GM12874 (cell line): ENCODE measurements at regions not wholly inside any gene's neighbourhood (a gene's known extent, or its start where the extent isn't known, plus 50 kb on each side); places are given as distances from the start of the nearest gene placed in this dataset.

Source experiments
- TF ChIP-seq, protein P1 (sequence below): IDR thresholded peaks from 2 replicates; pipeline ENCODE4 v1.5.1; 2011; ENCODE audit warnings: low read depth, mild to moderate bottlenecking, control low read depth, low read length, moderate library complexity; ENCODE audit not compliant: insufficient read depth

DNA sequence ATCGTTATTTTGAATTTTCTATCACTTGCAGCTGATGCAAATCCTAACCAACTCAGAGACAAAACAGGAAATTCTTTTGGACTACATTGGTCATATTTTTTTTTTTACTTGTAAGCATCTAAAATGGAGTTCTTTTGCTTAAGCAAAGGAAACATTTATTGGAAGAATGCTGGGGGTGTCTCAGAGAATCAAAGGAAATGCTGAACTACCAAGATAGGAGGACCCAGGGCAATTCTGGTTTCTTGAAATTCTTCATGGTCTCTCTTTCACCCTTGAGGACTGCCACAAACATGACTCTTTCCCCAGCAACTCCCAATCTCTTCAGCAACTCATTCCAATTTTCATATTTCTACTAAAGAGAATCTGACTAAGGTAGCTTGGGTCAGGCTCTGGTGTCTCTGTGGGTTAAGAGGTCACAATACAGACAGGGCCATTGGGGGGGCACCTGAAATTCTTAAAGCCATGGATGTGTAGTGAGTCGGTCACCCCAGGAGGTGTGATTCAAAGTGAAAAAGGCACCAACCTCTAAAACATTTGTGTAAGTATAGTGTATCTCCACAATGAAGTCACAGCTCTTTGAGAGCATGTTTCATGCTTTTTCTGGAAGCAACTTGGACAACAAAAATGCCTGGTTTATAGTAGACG lies 171.1 kb upstream of the FGGY start:
- TF ChIP-seq, protein P1, sequence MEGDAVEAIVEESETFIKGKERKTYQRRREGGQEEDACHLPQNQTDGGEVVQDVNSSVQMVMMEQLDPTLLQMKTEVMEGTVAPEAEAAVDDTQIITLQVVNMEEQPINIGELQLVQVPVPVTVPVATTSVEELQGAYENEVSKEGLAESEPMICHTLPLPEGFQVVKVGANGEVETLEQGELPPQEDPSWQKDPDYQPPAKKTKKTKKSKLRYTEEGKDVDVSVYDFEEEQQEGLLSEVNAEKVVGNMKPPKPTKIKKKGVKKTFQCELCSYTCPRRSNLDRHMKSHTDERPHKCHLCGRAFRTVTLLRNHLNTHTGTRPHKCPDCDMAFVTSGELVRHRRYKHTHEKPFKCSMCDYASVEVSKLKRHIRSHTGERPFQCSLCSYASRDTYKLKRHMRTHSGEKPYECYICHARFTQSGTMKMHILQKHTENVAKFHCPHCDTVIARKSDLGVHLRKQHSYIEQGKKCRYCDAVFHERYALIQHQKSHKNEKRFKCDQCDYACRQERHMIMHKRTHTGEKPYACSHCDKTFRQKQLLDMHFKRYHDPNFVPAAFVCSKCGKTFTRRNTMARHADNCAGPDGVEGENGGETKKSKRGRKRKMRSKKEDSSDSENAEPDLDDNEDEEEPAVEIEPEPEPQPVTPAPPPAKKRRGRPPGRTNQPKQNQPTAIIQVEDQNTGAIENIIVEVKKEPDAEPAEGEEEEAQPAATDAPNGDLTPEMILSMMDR = no peak

DNA sequence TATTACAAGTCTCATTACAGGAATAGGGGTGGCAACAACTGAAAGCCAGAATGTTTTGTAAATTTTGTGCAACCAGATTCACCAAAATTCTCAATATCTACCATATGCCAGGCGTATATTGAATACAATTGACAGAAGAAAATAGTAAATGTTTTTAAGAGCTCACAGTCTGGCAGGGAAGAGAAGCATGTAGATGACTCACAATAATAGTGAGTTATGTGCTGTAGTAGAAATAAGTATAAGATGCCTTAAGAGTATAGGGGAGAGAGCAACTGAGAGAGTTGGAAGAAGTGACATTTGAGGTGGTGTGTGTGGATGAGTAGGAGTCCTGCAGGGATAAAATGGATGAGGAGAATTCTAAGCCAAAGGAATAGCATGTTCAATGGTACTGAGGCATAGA lies 170.5 kb upstream of the FGGY start:
- TF ChIP-seq, protein P1 = no peak

DNA sequence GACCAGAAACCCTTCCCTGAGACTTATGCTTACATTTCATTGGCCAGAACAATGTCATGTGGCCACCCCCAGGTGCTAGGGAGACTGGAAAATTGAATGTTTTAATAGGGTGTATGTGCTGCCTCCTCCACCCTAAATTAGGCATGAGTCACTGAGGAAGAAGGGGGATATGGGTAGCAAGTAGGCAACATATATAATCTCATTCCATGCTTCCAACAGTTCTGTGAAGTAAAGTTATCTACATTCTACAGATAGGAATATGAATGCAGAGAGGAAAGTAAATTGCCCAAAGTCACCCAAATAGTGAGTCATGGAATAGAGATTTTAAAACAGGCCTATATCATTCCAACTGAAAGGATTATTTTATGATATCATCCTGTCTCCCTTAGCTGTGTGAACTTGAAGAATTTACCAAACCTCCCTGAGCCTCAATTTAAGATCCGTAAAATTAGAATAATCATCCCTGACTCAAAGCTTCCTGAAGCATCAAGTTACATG lies 168.6 kb upstream of the FGGY start:
- TF ChIP-seq, protein P1 = no peak

DNA sequence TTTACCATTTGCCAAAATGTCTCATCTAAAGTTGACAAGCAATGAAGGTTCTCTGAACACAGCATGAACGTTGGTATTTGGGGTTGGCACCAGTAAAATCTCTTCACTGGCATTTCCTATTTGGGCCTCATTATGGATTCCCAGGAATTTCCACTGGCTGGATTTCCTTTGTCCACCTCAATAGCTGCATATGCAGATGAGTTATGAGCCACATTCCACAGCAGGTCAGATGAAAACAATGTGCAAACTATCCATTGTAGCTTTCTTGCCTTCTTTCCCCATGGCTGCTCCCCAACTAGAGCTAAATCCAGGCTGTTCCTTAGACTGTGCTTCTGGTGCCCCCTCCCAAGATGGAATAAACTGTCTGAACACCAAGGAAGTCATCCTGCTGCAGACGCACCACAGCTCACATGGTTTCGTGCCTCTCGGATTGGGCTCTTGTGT lies 168.1 kb upstream of the FGGY start:
- TF ChIP-seq, protein P1 = no peak

DNA sequence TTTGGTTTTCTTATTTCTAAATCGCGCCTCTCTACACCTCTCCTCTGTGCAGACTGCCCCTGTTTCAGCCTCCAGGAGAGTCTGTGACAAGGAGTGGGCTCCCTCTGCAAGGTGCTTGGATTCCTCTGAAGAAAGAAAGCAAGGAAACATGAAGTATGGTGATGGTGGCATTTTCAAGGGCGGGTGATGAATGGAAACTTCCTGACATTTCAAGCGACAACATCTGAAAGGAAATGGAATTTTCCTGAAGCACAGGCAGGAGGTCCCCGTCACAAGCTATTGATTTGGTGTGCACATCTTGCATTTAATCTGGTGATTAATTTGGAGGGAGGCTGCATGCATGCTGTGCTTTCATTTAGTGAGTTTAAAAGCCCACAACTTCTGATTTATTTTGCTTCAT lies 164.6 kb upstream of the FGGY start:
- TF ChIP-seq, protein P1 = no peak

DNA sequence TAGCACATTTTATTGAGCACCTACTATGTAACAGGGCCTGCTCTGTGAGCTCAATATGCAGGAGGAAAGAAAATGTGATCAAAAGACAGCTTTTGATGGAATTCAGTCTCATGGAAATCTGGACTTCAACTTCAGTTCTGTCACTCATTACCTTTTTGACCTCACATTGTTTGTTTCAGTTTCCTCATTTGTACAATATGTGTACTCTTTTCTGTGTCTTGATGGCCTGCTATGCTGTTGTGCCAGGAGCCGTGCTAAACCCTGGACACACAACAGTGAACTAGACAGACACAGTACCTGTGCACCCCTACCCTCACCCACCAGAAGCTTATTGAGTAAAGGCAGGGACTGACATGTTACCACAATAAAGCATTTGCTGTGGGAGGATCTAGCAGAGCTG lies 162.9 kb upstream of the FGGY start:
- TF ChIP-seq, protein P1 = no peak

DNA sequence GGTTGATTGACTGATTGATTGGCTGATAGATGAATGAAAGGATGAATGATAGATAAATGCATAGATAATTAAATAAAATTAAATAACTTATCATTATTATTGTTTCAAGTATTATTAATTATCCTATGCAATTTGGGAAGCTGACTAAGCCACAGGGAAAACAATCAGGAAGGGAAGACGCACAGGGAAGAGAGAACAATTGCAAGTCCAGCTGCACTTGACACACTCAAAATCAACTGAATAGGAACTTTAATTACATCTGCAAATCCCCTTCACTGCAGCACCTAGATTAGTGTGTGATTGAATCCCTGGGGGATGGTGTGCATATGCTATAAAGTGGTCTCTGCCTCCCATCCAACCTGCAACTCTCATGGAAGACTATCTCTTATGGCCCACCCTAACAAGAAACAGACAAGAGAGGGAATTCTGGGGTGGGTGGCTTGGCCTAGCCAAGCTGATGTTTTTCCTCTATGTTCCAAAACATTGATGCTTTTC lies 161.1 kb upstream of the FGGY start:
- TF ChIP-seq, protein P1 = no peak
